ENCODE measurements at regions not wholly inside any gene's neighbourhood (a gene's known extent, or its start where the extent isn't known, plus 50 kb on each side); places are given as distances from the start of the nearest gene placed in this dataset.

DNA sequence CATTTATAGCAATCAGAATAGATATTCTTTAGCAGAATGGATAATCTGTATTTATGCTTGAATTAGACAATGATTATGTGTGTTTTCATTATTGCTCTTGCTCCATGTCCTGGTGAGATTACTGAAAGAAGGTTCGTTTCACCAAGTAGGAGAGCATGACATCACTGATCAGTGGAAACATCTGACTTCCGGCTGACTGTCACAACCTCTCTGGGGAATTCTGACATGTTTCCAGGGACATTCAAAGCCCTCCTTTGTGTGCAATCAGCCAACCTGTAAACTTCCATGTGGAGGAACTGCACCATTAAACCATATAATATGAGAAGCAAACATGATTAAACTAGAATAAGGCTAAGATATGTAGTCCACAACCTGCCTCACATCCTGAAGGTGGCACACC, 424.8 kb upstream of the ADGRL4 start:
- H3K27ac ChIP-seq = no peak overlapping the region
- ATAC-seq (no peak), DNase-seq (no peak)
- 39 to 50% methylated on average over 2 of the region's 2 CpGs for WGBS, 2 donors
- no peaks in the 10 kb centered on the region for H3K9me3 ChIP-seq
- no peak overlapping the region for H3K4me3 ChIP-seq
- H3K36me3 ChIP-seq = no peaks in the 10 kb centered on the region
- intact Hi-C loops (cut with DNase I) = no loop called here
- H3K27me3 ChIP-seq = no peaks in the 10 kb centered on the region
- TF ChIP-seq, protein P1, sequence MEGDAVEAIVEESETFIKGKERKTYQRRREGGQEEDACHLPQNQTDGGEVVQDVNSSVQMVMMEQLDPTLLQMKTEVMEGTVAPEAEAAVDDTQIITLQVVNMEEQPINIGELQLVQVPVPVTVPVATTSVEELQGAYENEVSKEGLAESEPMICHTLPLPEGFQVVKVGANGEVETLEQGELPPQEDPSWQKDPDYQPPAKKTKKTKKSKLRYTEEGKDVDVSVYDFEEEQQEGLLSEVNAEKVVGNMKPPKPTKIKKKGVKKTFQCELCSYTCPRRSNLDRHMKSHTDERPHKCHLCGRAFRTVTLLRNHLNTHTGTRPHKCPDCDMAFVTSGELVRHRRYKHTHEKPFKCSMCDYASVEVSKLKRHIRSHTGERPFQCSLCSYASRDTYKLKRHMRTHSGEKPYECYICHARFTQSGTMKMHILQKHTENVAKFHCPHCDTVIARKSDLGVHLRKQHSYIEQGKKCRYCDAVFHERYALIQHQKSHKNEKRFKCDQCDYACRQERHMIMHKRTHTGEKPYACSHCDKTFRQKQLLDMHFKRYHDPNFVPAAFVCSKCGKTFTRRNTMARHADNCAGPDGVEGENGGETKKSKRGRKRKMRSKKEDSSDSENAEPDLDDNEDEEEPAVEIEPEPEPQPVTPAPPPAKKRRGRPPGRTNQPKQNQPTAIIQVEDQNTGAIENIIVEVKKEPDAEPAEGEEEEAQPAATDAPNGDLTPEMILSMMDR (IDR thresholded peaks at IDR 0.05) = no peak
- H3K4me1 ChIP-seq = no peaks in the 10 kb centered on the region

DNA sequence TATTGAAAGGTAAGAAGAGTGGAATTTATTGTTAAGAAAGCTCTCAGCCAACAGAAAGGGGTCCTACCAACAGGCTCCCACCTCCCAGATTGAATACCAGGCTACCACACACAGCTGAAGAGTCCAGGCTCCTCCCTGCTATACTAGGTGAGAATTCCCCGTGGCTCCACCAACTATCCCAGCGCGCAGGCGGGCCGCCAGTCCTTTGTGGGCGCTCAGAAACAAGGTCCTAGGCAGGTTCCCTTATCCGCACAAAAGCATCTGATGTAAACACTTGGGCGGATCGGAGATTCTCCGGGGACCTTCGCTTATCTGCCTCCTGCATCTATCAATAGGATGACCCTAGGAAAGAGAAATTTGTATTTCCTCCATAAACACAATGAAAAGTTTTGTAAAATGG, 423.9 kb upstream of the ADGRL4 start:
- DNase-seq = no peak
- intact Hi-C loops (cut with DNase I) = no loop called here
- 74 to 76% methylated on average over 11 of the region's 11 CpGs for WGBS, 2 donors
- H3K9me3 ChIP-seq = no peaks in the 10 kb centered on the region
- no peaks in the 10 kb centered on the region for H3K36me3 ChIP-seq
- H3K4me1 ChIP-seq = no peaks in the 10 kb centered on the region
- H3K27me3 ChIP-seq = no peaks in the 10 kb centered on the region
- no peak overlapping the region for H3K4me3 ChIP-seq
- H3K27ac ChIP-seq = no peak overlapping the region
- TF ChIP-seq, protein P1 (IDR thresholded peaks at IDR 0.05) = no peak
- ATAC-seq = no peak

DNA sequence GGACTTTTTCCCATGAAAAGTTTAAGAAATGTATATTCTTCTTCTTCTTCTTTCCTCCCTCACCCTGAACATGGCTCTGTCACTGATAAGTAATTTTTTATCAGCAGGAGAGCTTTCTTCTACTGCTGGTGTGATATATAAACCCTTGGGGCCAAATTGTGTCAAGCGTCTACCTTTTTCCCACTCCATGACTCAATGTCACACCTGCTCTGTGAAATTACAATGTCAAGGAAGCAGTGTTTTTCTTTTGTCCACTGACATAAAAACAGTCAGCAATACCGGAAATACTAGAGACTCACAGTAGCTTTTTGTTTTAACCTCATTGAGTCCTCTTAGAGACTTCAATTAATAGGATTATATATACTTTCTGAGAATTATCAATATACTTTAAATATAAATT, 416.2 kb upstream of the ADGRL4 start:
- WGBS, 2 donors = 68 to 71% methylated on average over 2 of the region's 2 CpGs
- H3K9me3 ChIP-seq = no peaks in the 10 kb centered on the region

DNA sequence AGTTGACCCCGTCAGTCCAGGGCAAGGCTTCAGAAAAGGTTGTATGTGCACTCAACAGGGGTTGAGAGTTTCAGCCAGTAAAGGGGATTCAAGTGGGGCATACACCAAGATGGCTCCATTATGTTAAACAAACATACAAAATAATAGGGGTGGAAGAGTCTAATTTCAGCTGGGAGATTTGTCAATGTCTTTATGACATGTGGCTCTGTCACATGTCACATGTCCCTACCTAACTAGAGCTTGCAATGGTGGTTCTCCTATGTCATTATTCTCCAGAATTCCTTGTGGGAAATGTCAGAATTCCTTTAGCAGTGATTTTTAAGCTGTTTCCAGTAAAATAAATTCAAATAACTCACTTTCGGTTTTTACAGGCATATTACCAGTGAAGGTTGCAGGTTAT, 392.0 kb upstream of the ADGRL4 start:
- TF ChIP-seq, protein P1 (IDR thresholded peaks at IDR 0.05) = no peak

More for the DNA sequence above, 416.2 kb upstream of the ADGRL4 start:
- Histone ChIP-seq H3K27me3 (no peaks in the 10 kb centered on the region), H3K4me1 (no peaks in the 10 kb centered on the region), H3K4me3 (no peak overlapping the region), H3K36me3 (no peaks in the 10 kb centered on the region), H3K27ac (no peak overlapping the region)
- intact Hi-C loops (cut with DNase I) = no loop called here
- ATAC-seq (no peak), DNase-seq (no peak)
- TF ChIP-seq, protein P1 (IDR thresholded peaks at IDR 0.05) = no peak

More for the DNA sequence above, 392.0 kb upstream of the ADGRL4 start:
- H3K27me3 ChIP-seq = no peaks in the 10 kb centered on the region
- DNase-seq (no peak), ATAC-seq (no peak)
- peaks cover 0 to 6% (median 0%) of the 10 kb centered on the region in 11 donors for H3K9me3 ChIP-seq
- no peaks in the 10 kb centered on the region for H3K4me1 ChIP-seq
- intact Hi-C loops (cut with DNase I) = no loop called here
- H3K36me3 ChIP-seq = no peaks in the 10 kb centered on the region
- H3K27ac ChIP-seq = no peak overlapping the region
- no peak overlapping the region for H3K4me3 ChIP-seq
- WGBS, 2 donors = 92 to 93% methylated on average over 2 of the region's 2 CpGs
